H1 (cell line): ENCODE measurements at regions not wholly inside any gene's neighbourhood (a gene's known extent, or its start where the extent isn't known, plus 50 kb on each side); places are given as distances from the start of the nearest gene placed in this dataset.

Experiments used
- CTCF ChIA-PET: fragments of 300-600 bp; sonication (Branson Sonifier 250); formaldehyde crosslinking; loops from one replicate; lab custom pipeline; 2021; ENCODE audit not compliant: partially characterized antibody; lab: Charles Lee
- POLR2A ChIA-PET: fragments of 300-600 bp; sonication (Branson Sonifier 250); formaldehyde crosslinking; loops from one replicate; lab custom pipeline; 2021; ENCODE audit warnings: inconsistent platforms; ENCODE audit not compliant: partially characterized antibody; lab: Charles Lee
- DNase-seq, 2 experiments: peaks; one replicate each; pipeline versions ENCODE4 v3.0.0 to v3.0.0-alpha.2; 2010 to 2022; ENCODE audit warnings: low spot score in 2 of 2, low read depth in 1 of 2, mixed read lengths in 1 of 2
- FAIRE-seq: peaks from 2 replicates; lab custom pipeline; 2011; peaks lifted over from hg19 to GRCh38; lab: Jason Lieb, UNC
- H2AFZ ChIP-seq: 2 replicates; pipeline ENCODE4 v1.8.1; 2012; ENCODE audit warnings: low read length, inconsistent platforms
- H2AK5ac ChIP-seq: 2 replicates; pipeline ENCODE4 v1.6.1; 2013; ENCODE audit warnings: low read depth, low read length
- H2BK120ac ChIP-seq: replicated peaks from 2 replicates; pipeline ENCODE3; 2013; ENCODE audit warnings: low read depth, low read length, inconsistent platforms
- H2BK12ac ChIP-seq: 2 replicates; pipeline ENCODE4 v1.6.1; 2013; ENCODE audit warnings: low read depth, low read length
- H2BK15ac ChIP-seq: 2 replicates; pipeline ENCODE4 v1.6.1; 2013; ENCODE audit warnings: low read length
- H2BK20ac ChIP-seq: 2 replicates; pipeline ENCODE4 v1.6.1; 2013; ENCODE audit warnings: low read length
- H2BK5ac ChIP-seq: 2 replicates; pipeline ENCODE4 v1.6.1; 2013; ENCODE audit warnings: low read depth, low read length
- H3K14ac ChIP-seq: 2 replicates; pipeline ENCODE4 v1.6.1; 2013; ENCODE audit warnings: inconsistent platforms; ENCODE audit not compliant: insufficient read length
- H3K18ac ChIP-seq: 2 replicates; pipeline ENCODE4 v1.6.1; 2013; ENCODE audit warnings: low read length; ENCODE audit errors: extremely low read depth
- H3K23ac ChIP-seq: 2 replicates; pipeline ENCODE4 v1.6.1; 2013; ENCODE audit warnings: inconsistent platforms; ENCODE audit not compliant: insufficient read length
- H3K23me2 ChIP-seq: 2 replicates; pipeline ENCODE4 v1.6.1; 2013; ENCODE audit warnings: low read depth, low read length
- H3K27ac ChIP-seq: 2 replicates; pipeline ENCODE4 v1.6.1; 2011; ENCODE audit warnings: low read depth, low read length, inconsistent platforms
- H3K27me3 ChIP-seq, 4 experiments: replicated peaks in 1 of 4; 1 replicate in 1 of 4; 2 replicates in 3 of 4; pipeline versions ENCODE4 v1.6.1 to v1.8.1; 2011 to 2013; ENCODE audit warnings: low read length in 3 of 4, mild to moderate bottlenecking in 3 of 4, inconsistent platforms in 2 of 4, mixed read lengths in 2 of 4, moderate library complexity in 1 of 4; ENCODE audit not compliant: control insufficient read depth in 3 of 4, insufficient read depth in 3 of 4; ENCODE audit errors: extremely low read depth in 1 of 4
- H3K36me3 ChIP-seq, 4 experiments: 2 replicates each; pipeline versions ENCODE4 v1.6.1 to v1.8.1; 2011 to 2013; ENCODE audit warnings: mild to moderate bottlenecking in 4 of 4, low read length in 3 of 4, moderate library complexity in 2 of 4, control low read depth in 1 of 4, inconsistent platforms in 1 of 4; ENCODE audit not compliant: insufficient read depth in 4 of 4, control insufficient read depth in 2 of 4
- H3K4ac ChIP-seq: replicated peaks from 2 replicates; pipeline ENCODE3; 2013; ENCODE audit warnings: low read length, low read depth, mixed read lengths, inconsistent platforms; ENCODE audit not compliant: insufficient read length
- H3K4me1 ChIP-seq, 4 experiments: replicated peaks in 1 of 4; 1 replicate in 1 of 4; 2 replicates in 3 of 4; pipeline versions ENCODE4 v1.6.1 to v1.8.1; 2011 to 2013; ENCODE audit warnings: low read length in 3 of 4, inconsistent platforms in 2 of 4, mixed read lengths in 1 of 4; ENCODE audit not compliant: insufficient read depth in 4 of 4, control insufficient read depth in 3 of 4
- H3K4me2 ChIP-seq, 2 experiments: 2 replicates each; pipeline versions ENCODE4 v1.6.1 to v1.8.1; 2011 to 2013; ENCODE audit warnings: low read depth in 2 of 2, low read length in 2 of 2, control low read depth in 1 of 2, inconsistent platforms in 1 of 2, mild to moderate bottlenecking in 1 of 2; ENCODE audit not compliant: insufficient read depth in 1 of 2
- H3K4me3 ChIP-seq, 4 experiments: fragments of 200-600, 300-600 bp in 1 of 4; sonication (generic), shearing (Covaris generic), sonication (Bioruptor Twin) in 1 of 4; 2 replicates each; pipeline versions ENCODE4 v1.5.1 to v1.8.1; 2011 to 2016; ENCODE audit warnings: low read length in 4 of 4, low read depth in 3 of 4, control low read depth in 2 of 4, inconsistent platforms in 2 of 4, mild to moderate bottlenecking in 2 of 4, mixed read lengths in 1 of 4, moderate library complexity in 1 of 4; ENCODE audit not compliant: insufficient read depth in 2 of 4; ENCODE audit errors: extremely low read depth in 1 of 4
- H3K56ac ChIP-seq: replicated peaks from 2 replicates; pipeline ENCODE3; 2013; ENCODE audit warnings: low read depth, mild to moderate bottlenecking, mixed read lengths, low read length, inconsistent platforms; ENCODE audit not compliant: insufficient read length
- H3K79me1 ChIP-seq: 2 replicates; pipeline ENCODE4 v1.6.1; 2013; ENCODE audit warnings: low read depth, low read length, control low read depth
- H3K79me2 ChIP-seq, 2 experiments: 2 replicates each; pipeline versions ENCODE4 v1.6.1 to v1.8.1; 2012 to 2013; ENCODE audit warnings: low read length in 2 of 2, mild to moderate bottlenecking in 2 of 2, inconsistent platforms in 1 of 2; ENCODE audit not compliant: insufficient read depth in 2 of 2, control insufficient read depth in 1 of 2
- H3K9ac ChIP-seq, 4 experiments: replicated peaks in 1 of 4; 1 replicate in 1 of 4; 2 replicates in 3 of 4; pipeline versions ENCODE4 v1.6.1 to v1.8.1; 2011 to 2013; ENCODE audit warnings: low read depth in 3 of 4, low read length in 3 of 4, control low read depth in 2 of 4, mild to moderate bottlenecking in 2 of 4, moderate library complexity in 2 of 4, inconsistent platforms in 1 of 4; ENCODE audit errors: extremely low read depth in 1 of 4
- H3K9me3 ChIP-seq, 2 experiments: 2 replicates each; pipeline versions ENCODE4 v1.6.1 to v1.8.1; 2012 to 2013; ENCODE audit warnings: mild to moderate bottlenecking in 2 of 2, moderate library complexity in 2 of 2, control low read depth in 1 of 2, inconsistent platforms in 1 of 2, low read depth in 1 of 2, low read length in 1 of 2, mixed read lengths in 1 of 2; ENCODE audit not compliant: insufficient read depth in 2 of 2
- H4K20me1 ChIP-seq, 2 experiments: replicated peaks in 1 of 2; 2 replicates each; pipeline versions ENCODE3 to v1.8.1; 2011 to 2013; ENCODE audit warnings: inconsistent platforms in 2 of 2, low read length in 2 of 2, mild to moderate bottlenecking in 1 of 2; ENCODE audit not compliant: insufficient read depth in 2 of 2, control insufficient read depth in 1 of 2
- H4K5ac ChIP-seq: 2 replicates; pipeline ENCODE4 v1.6.1; 2013; ENCODE audit warnings: low read length, low read depth, mixed read lengths, inconsistent platforms; ENCODE audit not compliant: insufficient read length
- H4K8ac ChIP-seq: 2 replicates; pipeline ENCODE4 v1.8.0; 2013; ENCODE audit warnings: mild to moderate bottlenecking, moderate library complexity, low read length, inconsistent platforms; ENCODE audit not compliant: insufficient read depth; ENCODE audit errors: extremely low read depth
- H4K91ac ChIP-seq: replicated peaks from 2 replicates; pipeline ENCODE3; 2013; ENCODE audit warnings: low read length, mixed read lengths, inconsistent platforms; ENCODE audit not compliant: insufficient read length
- ASH2L ChIP-seq: fragments of 200-600, 300-600 bp; sonication (generic); IDR thresholded peaks from one replicate; pipeline ENCODE4 v1.7.1; 2017; ENCODE audit warnings: low read length
- BRCA1 ChIP-seq: IDR thresholded peaks from 2 replicates; pipeline ENCODE4 v1.6.1; 2012; ENCODE audit warnings: low read depth, low read length, improper control_type of control experiment
- CBX5 ChIP-seq: fragments of 300-800, 300-1000 bp; sonication (generic); IDR thresholded peaks from 2 replicates; pipeline ENCODE4 v1.7.1; 2016; ENCODE audit warnings: antibody characterized with exemption, low read length, low read depth
- WGBS, 2 experiments: shearing (Covaris generic) in 1 of 2; methylation state at CpG; one replicate each; pipeline versions ENCODE4 v1.1.6 to v1.1.7; 2013 to 2015; ENCODE audit warnings: low lambda C conversion rate in 2 of 2, mixed read lengths in 2 of 2, inconsistent platforms in 1 of 2, low coverage in 1 of 2, missing lambda C conversion rate in 1 of 2; ENCODE audit not compliant: insufficient replicate concordance in 2 of 2, insufficient coverage in 1 of 2, insufficient read length in 1 of 2; ENCODE audit errors: extremely low coverage in 1 of 2, missing lambda C conversion rate in 1 of 2; 5-methylcytosine and 5-hydroxymethylcytosine counted together

GRCh38 chr4:126364311-126364911 is 1049.7 kb downstream of the FAT4 start:
- Histone ChIP-seq H3K14ac (no peak overlapping the region), H2BK120ac (no peak overlapping the region), H3K23ac (no peak overlapping the region), H3K9ac (no peak overlapping the region), H2AK5ac (no peak overlapping the region), H2BK20ac (no peak overlapping the region), H2BK12ac (no peak overlapping the region), H3K4me3 (no peak overlapping the region), H3K79me1 (no peaks in the 10 kb centered on the region), H3K36me3 (no peaks in the 10 kb centered on the region), H2AFZ (no peak overlapping the region), H3K9me3 (no peaks in the 10 kb centered on the region; a peak in 1 of 4 replicates), H3K27ac (no peak overlapping the region), H3K23me2 (no peaks in the 10 kb centered on the region), H4K91ac (no peak overlapping the region), H3K79me2 (no peaks in the 10 kb centered on the region), H4K8ac (no peak overlapping the region), H3K18ac (no peak overlapping the region), H3K56ac (no peak overlapping the region), H4K5ac (no peak overlapping the region), H4K20me1 (no peaks in the 10 kb centered on the region), H3K27me3 (no peaks in the 10 kb centered on the region), H3K4me2 (no peak overlapping the region), H3K4me1 (no peaks in the 10 kb centered on the region), H2BK15ac (no peak overlapping the region), H3K4ac (no peak overlapping the region), H2BK5ac (no peak overlapping the region)
- ChIA-PET POLR2A (no interaction called here), CTCF (no interaction called here)
- no peak for FAIRE-seq
- no peak for DNase-seq
- WGBS, 2 experiments: 94% methylated on average over 1 of the region's 1 CpG; no CpG with 5 or more reads in 1 of the 2 experiments
- no peak for TF ChIP-seq ASH2L
- no peak for TF ChIP-seq BRCA1
- TF ChIP-seq CBX5: no peak
